HepG2 (cell line): ENCODE measurements at regions not wholly inside any gene's neighbourhood (a gene's known extent, or its start where the extent isn't known, plus 50 kb on each side); places are given as distances from the start of the nearest gene placed in this dataset.

Source experiments
- ATAC-seq: fragments of 200-7000 bp; cut with Tn5 transposase; 3 replicates; pipeline ENCODE4 v1.9.1; 2020; ENCODE audit warnings: mild to moderate bottlenecking, moderate library complexity
- BruUV-seq: library from RNA; stranded (reverse); fragments of 400-500 nt; replicated peaks from 2 replicates; lab custom pipeline; 2021; lab: Mats Ljungman, UMichigan
- CTCF ChIA-PET: fragments of 300-600 bp; formaldehyde crosslinking; extraction: SDS; loops from one replicate; lab custom pipeline; 2021; ENCODE audit warnings: low total read pairs, inconsistent platforms, low intra/inter-chr PET ratio; lab: Yijun Ruan, JAX
- POLR2A ChIA-PET: fragments of 350-600 bp; sonication (Branson Sonifier 250); formaldehyde crosslinking; loops from one replicate; lab custom pipeline; 2020; ENCODE audit warnings: antibody characterized with exemption, inconsistent platforms; lab: Yijun Ruan, JAX
- DNase-seq: peaks from one replicate; pipeline ENCODE4 v3.0.0-alpha.2; 2015; ENCODE audit warnings: low spot score
- FAIRE-seq: peaks from 3 replicates; lab custom pipeline; 2011; peaks lifted over from hg19 to GRCh38; lab: Jason Lieb, UNC
- H2AFZ ChIP-seq: one replicate; pipeline ENCODE4 v1.6.1; 2011; ENCODE audit warnings: low read length, inconsistent platforms
- H3K27ac ChIP-seq: fragments of 300-600 bp; 3 replicates; pipeline ENCODE4 v1.8.0; 2011; ENCODE audit warnings: mixed run types, mild to moderate bottlenecking, mixed read lengths, low read length, inconsistent platforms; ENCODE audit not compliant: insufficient read depth; ENCODE audit errors: extremely low read length
- H3K27me3 ChIP-seq, 2 experiments: fragments of 200-600 bp in 1 of 2; 2 replicates in 1 of 2; 3 replicates in 1 of 2; pipeline versions ENCODE4 v1.6.0 to v1.8.0; 2011; ENCODE audit warnings: low read length in 2 of 2, mild to moderate bottlenecking in 2 of 2, moderate library complexity in 2 of 2, inconsistent platforms in 1 of 2; ENCODE audit not compliant: insufficient read depth in 2 of 2, control insufficient read depth in 1 of 2
- H3K36me3 ChIP-seq, 2 experiments: fragments of 200-600 bp in 1 of 2; replicated peaks in 1 of 2; 2 replicates in 1 of 2; 3 replicates in 1 of 2; pipeline versions ENCODE4 v1.5.1 to v1.8.0; 2011; ENCODE audit warnings: low read length in 2 of 2, inconsistent platforms in 1 of 2; ENCODE audit not compliant: insufficient read depth in 2 of 2, control insufficient read depth in 1 of 2
- H3K4me1 ChIP-seq: 2 replicates; pipeline ENCODE4 v1.5.1; 2012; ENCODE audit warnings: low read length, inconsistent platforms; ENCODE audit not compliant: insufficient read depth
- H3K4me2 ChIP-seq: 2 replicates; pipeline ENCODE4 v1.6.0; 2011; ENCODE audit warnings: low read depth, low read length, inconsistent platforms
- H3K4me3 ChIP-seq, 3 experiments: fragments of 200-600 bp in 1 of 3; sonication (generic), shearing (Covaris generic) in 1 of 3; replicated peaks in 1 of 3; 2 replicates each; pipeline ENCODE4 v1.5.1; 2011 to 2016; ENCODE audit warnings: low read length in 3 of 3, inconsistent platforms in 2 of 3, low read depth in 2 of 3, mild to moderate bottlenecking in 2 of 3, control low read depth in 1 of 3, mixed read lengths in 1 of 3; ENCODE audit not compliant: insufficient read depth in 1 of 3
- H3K79me2 ChIP-seq: one replicate; pipeline ENCODE4 v1.6.1; 2011; ENCODE audit warnings: low read length, inconsistent platforms; ENCODE audit not compliant: insufficient read depth
- H3K9ac ChIP-seq: 2 replicates; pipeline ENCODE4 v1.6.0; 2011; ENCODE audit warnings: mild to moderate bottlenecking, low read depth, low read length, inconsistent platforms; ENCODE audit not compliant: insufficient read depth
- H3K9me3 ChIP-seq: 2 replicates; pipeline ENCODE4 v1.5.1; 2012; ENCODE audit warnings: mild to moderate bottlenecking, low read length
- H4K20me1 ChIP-seq: 2 replicates; pipeline ENCODE4 v1.6.0; 2011; ENCODE audit warnings: inconsistent platforms, mild to moderate bottlenecking, low read length, moderate library complexity; ENCODE audit not compliant: insufficient read depth
- CAMTA2 ChIP-seq: sonication (generic); formaldehyde crosslinking; IDR thresholded peaks from 2 replicates; pipeline ENCODE4 v1.4.0; 2020; ENCODE audit warnings: mild to moderate bottlenecking, missing genetic modification reagents, borderline replicate concordance
- DMTF1 ChIP-seq: sonication (generic); formaldehyde crosslinking; IDR thresholded peaks from 2 replicates; pipeline ENCODE4 v1.4.0; 2020; ENCODE audit warnings: mild to moderate bottlenecking, missing genetic modification reagents
- HOXA5 ChIP-seq: sonication (generic); formaldehyde crosslinking; IDR thresholded peaks from 2 replicates; pipeline ENCODE4 v1.4.0; 2020; ENCODE audit warnings: missing genetic modification reagents
- IRF9 ChIP-seq: sonication (generic); formaldehyde crosslinking; IDR thresholded peaks from 2 replicates; pipeline ENCODE4 v1.8.0; 2022; ENCODE audit warnings: missing genetic modification reagents, mild to moderate bottlenecking, borderline replicate concordance
- RBFOX2 ChIP-seq: fragments of 200-400 bp; formaldehyde crosslinking; IDR thresholded peaks from 2 replicates; pipeline ENCODE4 v1.6.1; 2017; ENCODE audit warnings: low read depth, mild to moderate bottlenecking, low read length
- SP4 ChIP-seq: sonication (generic); formaldehyde crosslinking; IDR thresholded peaks from 2 replicates; pipeline ENCODE4 v1.8.1; 2023; ENCODE audit warnings: mild to moderate bottlenecking, missing genetic modification reagents
- ZBTB2 ChIP-seq: sonication (generic); formaldehyde crosslinking; IDR thresholded peaks from 2 replicates; pipeline ENCODE4 v1.8.0; 2022; ENCODE audit warnings: low read depth, missing genetic modification reagents
- ZNF318 ChIP-seq: sonication (generic); formaldehyde crosslinking; IDR thresholded peaks from 2 replicates; pipeline ENCODE4 v1.4.0; 2020; ENCODE audit warnings: mild to moderate bottlenecking, missing genetic modification reagents
- ZNF691 ChIP-seq: sonication (generic); formaldehyde crosslinking; IDR thresholded peaks from 2 replicates; pipeline ENCODE4 v1.4.0; 2020; ENCODE audit warnings: missing genetic modification reagents, low read depth, mild to moderate bottlenecking, borderline replicate concordance
- in situ Hi-C: cut with HindIII; loops from 2 replicates; pipeline ENCODE4 v1.10.0; 2017; ENCODE audit warnings: low pct_unique_long_range_greater_than_20kb; ENCODE audit not compliant: extremely low pct_ligation_motif_present
- intact Hi-C: fragments of 100-400 bp; cut with micrococcal nuclease; formaldehyde crosslinking; loops from one replicate; pipeline ENCODE4 v1.10.0; 2022; ENCODE audit not compliant: unreplicated experiment

- TF ChIP-seq IRF9: no peak
- no peak for TF ChIP-seq RBFOX2
- no peak for TF ChIP-seq ZBTB2 (CRISPR knock-in tag)
- TF ChIP-seq ZNF691 (CRISPR knock-in tag): no peak
Measured at GRCh38 chr9:10999646-11000045, 386.8 kb upstream of the PTPRD start (continued).

GRCh38 chr9:11001546-11001945 is 388.7 kb upstream of the PTPRD start:
- in situ Hi-C loops: no loop called here
- DNase-seq: no peak
- BruUV-seq: no TSS peak
- TF ChIP-seq SP4 (CRISPR knock-in tag) (no peak), ZNF318 (CRISPR knock-in tag) (no peak), HOXA5 (no peak), DMTF1 (CRISPR knock-in tag) (no peak), CAMTA2 (CRISPR knock-in tag) (no peak)

More at GRCh38 chr9:11001546-11001945, 388.7 kb upstream of the PTPRD start:
- CTCF ChIA-PET: no interaction called here
- no peak overlapping the region for H3K4me3 ChIP-seq
- no peak overlapping the region for H2AFZ ChIP-seq
- H3K4me2 ChIP-seq: no peak overlapping the region
- no peaks in the 10 kb centered on the region for H3K79me2 ChIP-seq
- peaks cover 74% of the 10 kb centered on the region for H3K9me3 ChIP-seq
- no peaks in the 10 kb centered on the region for H3K36me3 ChIP-seq
- intact Hi-C loops: no loop called here
- FAIRE-seq (no peak), ATAC-seq (no peak)
- H3K27me3 ChIP-seq: no peaks in the 10 kb centered on the region
- no peak overlapping the region for H3K9ac ChIP-seq
- H4K20me1 ChIP-seq: no peaks in the 10 kb centered on the region
- H3K27ac ChIP-seq: no peak overlapping the region
- POLR2A ChIA-PET: no interaction called here
- H3K4me1 ChIP-seq: no peaks in the 10 kb centered on the region
